HG03439 (cell line): ENCODE measurements at regions not wholly inside any gene's neighbourhood (a gene's known extent, or its start where the extent isn't known, plus 50 kb on each side); places are given as distances from the start of the nearest gene placed in this dataset.
"Not testable (repeated sequence)": the region's sequence is repeated elsewhere in the genome, so short reads cannot be mapped to it uniquely, and the experiment has no call there.

Source experiments
- ATAC-seq: cut with Tn5 transposase; IDR thresholded peaks from one replicate; pipeline ENCODE4 v1.9.1; 2021; ENCODE audit warnings: mild to moderate bottlenecking, moderate library complexity; ENCODE audit not compliant: unreplicated experiment

DNA sequence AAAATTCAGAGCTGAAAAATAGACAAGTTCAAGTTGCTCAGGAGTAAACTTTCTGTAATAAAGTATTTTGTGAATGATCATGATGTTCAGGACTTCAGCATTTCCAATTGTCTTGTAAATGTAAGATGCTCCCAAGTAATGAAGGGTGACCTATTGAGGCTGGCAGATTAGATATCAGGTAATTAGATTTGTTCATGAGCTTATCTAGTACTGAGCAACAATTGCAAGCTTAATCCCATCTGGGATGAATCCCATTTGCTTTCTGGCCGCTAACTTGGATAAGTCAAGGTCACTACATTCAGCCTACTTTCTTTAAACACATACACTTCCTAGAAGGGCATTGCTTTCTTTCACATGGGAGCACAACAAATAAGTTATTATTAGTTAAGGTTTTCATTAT is 82.4 kb upstream of the ITGB1 start:
- ATAC-seq = no peak

DNA sequence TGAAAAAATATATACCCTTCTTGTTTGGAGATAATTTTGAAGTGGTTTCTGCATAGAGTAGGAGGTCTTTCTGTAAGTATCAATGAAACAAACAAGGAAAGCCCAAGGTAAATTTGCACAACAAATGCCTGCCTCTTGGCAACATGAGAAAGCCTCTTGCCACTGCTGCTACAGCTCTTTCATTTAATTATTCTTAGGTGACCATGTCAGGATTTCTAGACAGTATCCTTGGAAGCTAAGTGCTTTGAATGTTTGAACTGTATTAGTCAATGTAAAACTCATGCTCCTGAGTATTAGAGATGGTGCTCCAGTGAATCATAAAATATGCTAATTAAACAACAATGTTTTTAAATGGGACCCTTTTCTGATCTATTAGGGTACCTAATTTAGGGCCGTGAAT is 81.2 kb upstream of the ITGB1 start:
- no peak for ATAC-seq

DNA sequence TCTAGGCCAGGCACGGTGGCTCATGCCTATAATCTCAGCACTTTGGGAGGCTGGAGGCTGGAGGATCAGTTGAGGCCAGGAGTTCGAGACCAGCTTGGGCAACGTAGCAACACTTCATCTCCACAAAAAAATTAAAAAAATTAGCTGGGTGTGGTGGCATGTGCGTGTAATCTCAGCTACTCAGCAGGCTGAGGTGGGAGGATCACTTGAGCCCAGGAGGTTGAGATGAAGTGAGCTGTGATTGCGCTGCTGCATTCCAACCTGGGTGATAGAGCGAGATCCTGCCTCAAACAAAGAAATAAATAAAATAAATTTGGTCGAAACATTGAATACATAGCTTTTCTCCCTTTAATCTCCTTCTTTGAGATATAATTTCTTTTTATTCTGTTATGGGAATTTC is 80.6 kb upstream of the ITGB1 start:
- no peak for ATAC-seq

DNA sequence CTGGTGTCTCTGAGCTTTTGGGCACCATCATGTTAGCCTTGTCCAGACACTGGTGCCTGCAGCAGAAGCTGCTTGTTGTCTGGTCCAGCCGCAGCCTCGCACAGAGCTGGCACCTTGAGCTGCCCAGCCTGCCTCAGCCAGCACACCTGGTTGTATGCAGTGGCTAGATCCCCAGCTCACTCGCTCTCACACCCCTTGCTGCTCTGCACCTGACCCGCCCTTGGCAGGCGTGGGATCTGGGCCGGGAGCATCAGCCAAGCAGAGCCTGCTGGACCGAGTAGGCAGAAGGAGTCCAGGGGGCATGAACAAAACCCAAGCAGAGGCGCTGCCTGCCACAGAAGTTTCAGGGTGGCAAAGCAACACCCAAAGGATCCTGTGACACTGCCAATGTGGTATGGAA is 79.7 kb upstream of the ITGB1 start:
- no peak for ATAC-seq

DNA sequence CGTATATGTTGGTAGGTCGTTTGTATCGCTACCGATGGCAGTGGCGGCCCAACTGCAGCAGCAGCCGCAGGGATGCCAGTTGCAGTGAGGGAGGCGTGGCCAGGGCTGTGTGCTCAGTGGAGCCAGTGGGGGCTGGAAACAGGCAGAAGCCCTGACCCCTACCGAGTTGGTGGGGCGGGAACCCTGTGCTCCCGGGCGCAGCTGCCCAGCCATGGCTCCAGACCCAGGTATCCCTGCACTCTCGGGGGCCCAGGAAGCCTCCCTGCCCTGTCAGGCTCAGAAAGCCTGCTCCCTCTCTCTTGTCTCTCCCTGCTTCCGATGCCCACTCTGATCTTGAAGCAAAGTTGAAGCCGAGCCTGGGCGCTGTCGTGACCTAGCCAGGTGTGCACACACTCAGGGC is 78.6 kb upstream of the ITGB1 start:
- no peak for ATAC-seq

DNA sequence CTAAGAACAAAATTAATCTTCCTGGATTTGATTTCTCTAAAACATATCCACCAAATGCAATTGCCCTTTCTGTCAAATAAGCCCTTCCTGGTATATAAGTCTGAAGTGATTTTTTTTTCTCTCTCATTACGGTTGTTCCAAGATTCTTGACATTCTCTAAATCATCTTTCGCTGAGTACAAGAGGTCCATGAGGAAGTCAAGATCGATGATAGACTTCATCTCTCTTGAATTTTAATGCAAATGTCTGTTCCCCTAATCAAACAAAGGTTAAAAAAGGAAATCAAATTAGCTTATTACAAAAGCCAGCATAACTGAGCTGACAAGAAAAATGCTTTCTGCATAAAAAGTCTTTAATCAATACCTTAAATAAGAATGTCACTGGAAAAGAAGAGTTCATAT is 77.4 kb upstream of the ITGB1 start:
- ATAC-seq = no peak

DNA sequence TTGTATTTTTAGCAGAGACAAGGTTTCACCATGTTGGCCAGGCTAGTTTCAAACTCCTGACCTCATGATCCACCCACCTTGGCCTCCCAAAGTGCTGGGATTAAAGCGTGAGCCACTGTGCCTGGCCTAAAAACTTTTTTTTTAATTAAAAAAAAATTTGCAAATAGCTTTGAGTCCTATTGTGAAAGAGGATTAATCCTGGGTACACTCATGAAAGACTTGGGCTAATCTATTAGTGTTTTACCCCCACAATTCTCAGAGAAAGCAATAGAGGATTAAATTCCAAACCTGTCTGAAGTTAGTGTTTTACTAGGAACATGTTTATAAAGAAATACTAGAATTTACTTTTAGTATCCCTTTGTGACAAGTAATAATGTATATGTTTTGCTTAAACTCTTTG is 76.9 kb upstream of the ITGB1 start:
- no peak for ATAC-seq

DNA sequence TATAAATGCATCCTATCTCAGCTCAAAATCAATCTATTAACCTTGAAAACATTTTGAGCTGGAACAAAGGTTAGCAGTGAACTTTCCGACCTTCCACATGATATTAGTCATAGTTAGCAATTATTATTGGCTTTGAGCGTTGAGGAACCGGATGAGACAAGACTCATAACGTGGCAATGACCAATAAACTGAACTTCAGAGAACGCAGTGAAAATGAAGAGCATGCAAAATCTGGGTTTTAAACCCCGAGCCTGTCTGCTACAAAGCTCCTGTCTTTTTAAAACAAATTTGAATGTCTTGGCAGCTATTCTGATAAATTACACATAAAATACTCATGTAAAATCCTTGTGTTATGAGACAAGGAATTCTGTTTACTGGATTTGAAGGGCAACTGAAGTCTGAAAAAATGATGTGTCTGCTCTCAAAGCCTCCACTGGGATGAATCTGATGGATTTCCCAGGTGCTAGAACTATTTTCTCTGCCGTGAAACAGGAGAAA is 74.7 kb upstream of the ITGB1 start:
- no peak for ATAC-seq

DNA sequence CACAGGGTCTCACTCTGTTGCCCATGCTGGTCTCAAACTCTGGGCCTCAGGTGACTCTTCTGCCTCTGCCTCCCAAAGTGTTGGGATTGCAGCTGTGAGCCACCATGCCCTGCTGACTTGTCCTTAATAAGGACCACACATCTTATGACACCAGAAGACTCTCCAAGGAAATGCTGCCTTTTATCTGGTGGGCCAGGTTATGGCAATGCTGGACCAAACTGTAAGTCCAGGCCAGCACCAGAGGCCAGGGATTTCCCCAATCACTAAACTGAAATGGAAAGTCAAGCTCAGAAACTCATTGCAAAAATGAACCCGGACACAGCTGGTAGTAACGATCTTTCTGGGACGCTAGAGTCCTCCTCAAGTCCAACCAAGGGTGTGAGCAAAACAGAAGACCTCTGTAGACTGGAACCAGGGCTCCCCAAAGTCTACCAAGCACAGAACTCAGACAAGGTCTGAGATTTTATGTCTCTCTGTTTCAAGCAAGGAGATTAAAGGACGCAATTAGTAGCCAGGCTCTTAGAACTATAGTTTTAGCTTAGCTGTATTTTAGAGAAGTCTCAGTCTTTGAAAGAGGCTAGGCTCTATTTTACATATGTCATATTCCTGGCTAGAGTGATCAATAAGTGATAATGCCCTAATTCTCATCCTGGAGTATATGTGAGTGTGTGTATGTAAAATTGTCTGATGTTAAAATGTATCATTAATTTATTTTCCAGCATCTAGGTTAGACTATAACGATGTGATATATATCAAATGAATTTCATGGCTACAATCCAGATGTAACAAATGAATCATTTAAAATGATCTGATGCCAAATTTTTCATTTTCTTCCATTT is 74.0 kb upstream of the ITGB1 start:
- ATAC-seq = no peak

DNA sequence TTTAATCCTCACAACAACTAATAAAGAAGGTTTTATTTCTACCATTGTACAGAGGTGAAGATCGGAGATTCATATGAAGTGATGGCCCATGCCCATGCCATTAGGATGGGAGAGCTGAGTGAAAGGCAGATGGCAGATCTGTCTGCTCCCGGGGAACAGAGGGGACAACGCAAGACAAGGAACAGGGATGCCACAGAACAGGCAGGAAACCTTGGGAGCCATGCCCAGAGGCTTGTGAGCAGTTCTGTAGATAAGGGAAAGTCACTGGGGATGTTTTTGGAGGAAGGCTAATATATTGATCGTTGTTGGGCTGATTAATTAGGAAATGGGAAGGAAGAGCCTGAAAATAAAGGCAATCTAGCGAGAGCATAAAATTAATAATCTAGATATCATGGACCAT is 73.1 kb upstream of the ITGB1 start:
- ATAC-seq = no peak

DNA sequence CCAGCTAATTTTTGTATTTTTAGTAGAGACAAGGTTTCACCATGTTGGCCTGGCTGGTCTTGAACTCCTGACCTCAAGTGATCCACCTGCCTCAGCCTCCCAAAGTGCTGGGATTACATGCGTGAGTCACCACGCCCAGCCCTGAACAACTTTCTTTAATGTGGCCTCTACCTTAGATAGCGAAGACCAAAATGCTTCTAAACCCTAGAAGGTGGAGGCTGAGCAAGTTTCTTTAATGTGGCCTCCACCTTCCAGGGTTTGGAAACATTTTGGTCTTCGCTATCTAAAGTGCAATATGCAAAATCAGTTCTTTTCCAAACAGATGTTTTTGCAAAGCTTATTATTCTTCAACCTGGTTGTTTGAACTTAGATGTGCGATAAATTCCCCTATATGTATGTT is 70.5 kb upstream of the ITGB1 start:
- ATAC-seq = not testable (repeated sequence)

DNA sequence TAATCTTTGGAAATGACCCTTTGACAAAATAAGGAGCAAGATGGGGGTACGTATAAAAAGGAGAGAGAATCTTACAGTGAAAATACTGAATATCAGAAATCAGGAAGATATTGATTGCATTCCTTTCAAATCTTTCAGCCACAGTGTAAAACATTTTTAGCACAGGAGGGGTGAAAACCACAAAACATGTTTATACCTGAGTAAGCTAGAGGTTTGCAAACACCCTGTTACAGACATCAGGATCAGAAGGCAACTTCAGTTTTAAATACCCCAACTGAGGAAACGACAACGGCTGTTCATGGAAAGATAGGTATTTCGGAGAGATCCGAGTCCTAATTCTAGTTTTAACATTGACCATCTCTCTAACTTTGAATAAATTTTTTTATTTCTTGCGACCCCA is 69.1 kb upstream of the ITGB1 start:
- ATAC-seq = no peak

DNA sequence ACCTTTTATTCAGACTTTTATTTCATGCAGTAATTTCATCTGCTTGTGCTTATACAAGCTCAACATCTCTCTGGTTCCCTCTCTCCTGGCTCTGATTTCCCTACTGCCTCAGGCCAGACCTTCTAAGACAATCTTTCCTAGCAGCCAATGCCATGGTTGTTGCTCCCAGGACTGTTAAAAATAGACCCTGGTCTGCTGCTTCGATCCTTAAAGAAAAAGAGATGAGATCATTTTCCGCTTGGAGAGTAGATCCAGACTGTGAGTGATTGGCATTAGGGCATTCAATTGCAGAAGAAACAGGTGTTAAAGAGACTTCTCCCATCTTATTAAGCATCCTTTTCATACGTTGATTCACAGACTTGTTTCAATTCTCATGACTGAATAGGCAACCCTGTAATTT is 68.4 kb upstream of the ITGB1 start:
- ATAC-seq = no peak

DNA sequence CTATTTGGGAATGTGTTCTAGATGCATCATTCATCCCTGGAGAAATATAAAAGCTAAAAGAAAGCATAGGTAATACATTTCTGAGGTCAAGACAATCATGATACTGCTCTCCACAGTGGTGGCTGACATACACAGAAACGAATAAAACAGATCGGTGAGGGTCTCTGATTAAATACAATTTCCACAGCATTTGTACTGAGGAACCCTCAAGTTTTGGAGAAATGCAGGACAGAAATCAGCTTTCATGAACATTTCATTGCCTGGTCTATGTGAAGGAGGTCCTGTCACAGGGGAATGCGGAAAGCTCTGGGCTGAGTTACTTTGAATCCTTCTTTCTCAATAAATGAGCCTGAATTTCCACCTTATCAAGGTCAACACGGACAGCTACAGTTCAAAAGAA is 67.9 kb upstream of the ITGB1 start:
- ATAC-seq = no peak

DNA sequence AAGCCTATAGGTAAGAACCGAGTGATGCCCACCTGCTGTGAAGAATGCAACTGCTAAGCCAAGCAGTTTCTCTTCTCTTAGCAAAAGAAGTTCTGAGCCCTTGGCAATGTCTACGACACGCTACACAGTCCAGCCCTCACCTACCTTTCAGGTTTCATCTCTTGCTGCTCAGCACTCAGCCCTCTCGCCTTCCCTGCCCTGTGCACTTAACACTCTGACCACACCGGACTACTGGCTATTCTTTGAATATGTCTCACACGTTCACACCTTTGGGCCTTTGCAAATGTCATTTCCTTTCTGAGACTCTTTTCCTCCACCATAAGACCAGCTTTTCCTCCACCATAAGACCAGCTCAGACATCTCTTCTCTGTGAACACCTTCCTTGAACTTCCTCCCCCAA is 67.0 kb upstream of the ITGB1 start:
- ATAC-seq = peak; percentile 91

DNA sequence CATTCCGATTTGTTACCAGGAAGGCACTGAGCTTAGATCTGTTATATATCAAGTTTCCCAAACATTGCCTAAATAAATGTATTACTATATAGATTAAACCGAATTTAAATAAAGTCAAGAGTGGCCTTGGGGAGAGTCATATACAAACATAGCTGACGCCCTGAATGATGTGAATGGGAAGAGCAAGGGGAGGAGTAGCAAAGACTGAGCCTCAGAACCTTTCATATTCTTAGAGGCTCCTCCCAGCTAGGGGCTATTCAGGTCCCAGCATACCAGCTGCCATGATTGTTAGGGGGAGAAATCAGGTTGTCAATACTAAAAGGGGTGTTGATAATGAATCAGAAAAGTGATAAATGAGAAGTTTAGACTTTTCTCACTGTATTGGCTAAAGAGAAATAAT is 64.7 kb upstream of the ITGB1 start:
- ATAC-seq = no peak

DNA sequence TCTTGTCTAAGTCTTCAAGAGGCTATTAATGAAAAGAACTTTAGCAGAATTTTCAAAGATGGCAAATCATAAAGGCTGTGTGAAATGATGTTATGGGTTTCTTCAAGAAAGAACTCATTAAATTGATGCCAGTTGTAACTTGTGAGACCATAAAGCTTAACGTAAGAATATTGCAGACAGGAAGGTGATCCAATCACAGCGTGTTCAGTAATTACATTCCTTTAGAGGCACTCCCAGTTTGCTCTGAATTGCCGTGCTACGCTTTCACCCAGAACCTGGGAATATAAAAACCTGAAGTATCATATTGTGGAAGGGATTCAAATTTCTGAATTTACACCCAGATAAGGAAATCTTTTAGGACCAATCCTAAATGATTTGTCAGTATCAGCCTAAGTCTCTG is 64.1 kb upstream of the ITGB1 start:
- ATAC-seq = no peak

DNA sequence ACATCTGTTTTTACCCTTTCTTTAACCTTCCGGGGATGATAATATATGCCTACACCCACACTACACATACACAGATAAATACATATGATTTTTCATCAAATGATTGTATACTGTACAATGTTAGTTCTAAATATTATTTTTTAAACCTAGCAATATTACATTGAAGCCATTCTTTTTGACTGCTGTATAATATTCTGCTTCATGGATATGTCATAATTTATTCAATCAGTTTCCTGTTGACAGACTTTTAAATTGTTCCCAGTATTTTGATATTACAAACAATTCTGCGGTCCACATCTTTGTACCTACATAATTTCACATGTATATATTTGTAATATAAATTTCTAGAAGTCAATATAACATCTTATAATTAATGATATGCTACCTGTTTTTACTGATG is 59.0 kb upstream of the ITGB1 start:
- no peak for ATAC-seq

DNA sequence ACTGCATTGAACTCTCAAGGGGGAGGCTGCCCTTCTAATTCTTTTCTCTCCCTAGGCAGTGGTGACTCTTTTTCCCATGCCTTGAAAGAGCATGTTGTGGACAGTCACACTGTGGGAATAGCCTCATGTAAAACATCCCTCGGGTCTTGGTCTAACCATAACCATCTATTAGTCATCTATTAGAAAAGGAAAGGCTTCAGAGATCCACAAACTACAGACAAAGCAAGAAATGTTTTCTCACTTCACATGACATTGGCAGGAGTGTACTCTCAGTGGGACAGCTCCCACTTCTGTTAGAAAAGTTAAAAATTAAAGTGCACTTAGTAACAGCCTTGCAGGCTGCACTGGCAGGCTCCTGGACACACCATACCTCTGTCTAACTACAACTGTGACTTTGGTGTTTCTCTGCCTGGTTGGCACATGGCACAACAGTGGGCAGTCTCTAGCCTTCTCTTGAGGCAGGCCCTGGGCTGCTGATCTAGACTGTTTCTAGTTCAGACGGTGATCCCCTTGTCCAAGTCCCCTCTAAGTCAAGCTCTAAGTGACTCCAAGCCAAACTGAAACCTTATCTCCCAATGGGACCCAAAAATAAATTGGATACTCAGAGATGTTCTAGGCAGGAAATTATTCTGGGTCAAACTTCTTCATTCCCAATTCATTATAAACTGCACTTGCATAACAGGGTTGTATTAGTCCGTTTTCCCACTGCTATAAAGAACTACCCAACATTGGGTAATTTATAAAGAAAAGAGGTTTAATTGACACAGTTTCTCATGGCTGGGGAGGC is 57.9 kb upstream of the ITGB1 start:
- no peak for ATAC-seq

DNA sequence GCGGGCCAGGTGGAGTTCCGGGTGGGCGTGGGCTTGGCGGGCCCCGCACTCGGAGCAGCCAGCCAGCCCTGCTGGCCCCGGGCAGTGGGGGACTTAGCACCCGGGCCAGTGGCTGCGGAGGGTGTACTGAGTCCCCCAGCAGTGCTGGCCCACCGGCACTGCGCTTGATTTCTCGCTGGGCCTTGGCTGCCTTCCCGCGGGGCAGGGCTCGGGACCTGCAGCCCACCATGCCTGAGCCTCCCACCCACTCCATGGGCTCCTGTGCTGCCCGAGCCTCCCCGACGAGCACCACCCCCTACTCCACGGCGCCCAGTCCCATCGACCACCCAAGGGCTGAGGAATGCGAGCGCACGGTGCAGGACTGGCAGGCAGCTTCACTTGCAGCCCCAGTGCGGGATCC is 55.3 kb upstream of the ITGB1 start:
- not testable (repeated sequence) for ATAC-seq

DNA sequence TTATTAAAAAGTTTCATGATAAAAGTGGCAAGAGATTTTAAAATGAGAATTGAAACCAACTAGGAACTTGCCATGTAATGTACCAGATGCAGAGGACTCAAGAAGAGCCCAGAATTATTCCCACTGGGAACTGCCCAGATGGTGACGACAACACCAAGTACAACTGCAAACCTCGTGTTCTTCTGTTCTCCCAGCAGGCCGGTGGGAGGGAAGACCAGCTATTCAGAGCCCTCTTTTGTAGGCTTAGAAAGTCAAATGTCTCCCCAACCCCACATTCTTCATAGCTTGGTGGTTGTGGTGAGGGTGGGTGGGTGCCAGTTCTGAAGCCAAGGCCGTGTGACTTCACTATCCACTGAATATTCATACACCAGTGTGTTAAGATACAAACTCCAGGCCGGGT is 54.3 kb upstream of the ITGB1 start:
- no peak for ATAC-seq
